HPDE6-E6E7 (cell line): ENCODE measurements at regions not wholly inside any gene's neighbourhood (a gene's known extent, or its start where the extent isn't known, plus 50 kb on each side); places are given as distances from the start of the nearest gene placed in this dataset.
A peak's percentile ranks its signal among the peaks of the same experiment; 100 is the strongest.
"Not testable (repeated sequence)": the region's sequence is repeated elsewhere in the genome, so short reads cannot be mapped to it uniquely, and the experiment has no call there.

Source experiments
- DNase-seq: peaks from one replicate; pipeline ENCODE4 v3.0.0; 2011; ENCODE audit warnings: missing footprints; ENCODE audit errors: extremely low spot score

DNA sequence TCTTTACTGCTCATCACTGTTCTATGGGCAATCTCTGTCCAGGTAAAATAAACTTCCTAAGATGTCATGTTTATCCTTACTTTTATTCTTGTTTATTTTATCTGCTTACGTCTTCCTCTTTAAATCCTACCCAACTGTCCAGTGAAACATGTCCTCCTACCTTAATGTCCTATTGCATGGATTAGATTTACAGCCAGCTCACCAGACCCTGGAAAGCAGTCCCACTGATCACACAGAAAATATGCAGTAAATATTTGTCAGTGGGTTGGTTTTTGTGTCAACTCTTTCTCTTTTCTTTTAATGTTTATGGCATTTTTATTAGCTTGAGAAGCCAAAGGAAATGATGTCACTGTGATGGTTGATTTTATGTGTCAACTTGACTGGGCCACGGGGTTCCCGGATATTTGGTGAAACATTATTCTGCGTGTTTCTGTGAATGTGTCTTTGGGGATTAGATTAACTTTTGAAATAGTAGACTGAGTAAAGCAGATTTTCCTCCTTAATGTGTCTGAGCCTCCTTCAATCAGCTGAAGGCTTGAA, 258.3 kb downstream of the SRGAP2C start:
- no peak for DNase-seq

DNA sequence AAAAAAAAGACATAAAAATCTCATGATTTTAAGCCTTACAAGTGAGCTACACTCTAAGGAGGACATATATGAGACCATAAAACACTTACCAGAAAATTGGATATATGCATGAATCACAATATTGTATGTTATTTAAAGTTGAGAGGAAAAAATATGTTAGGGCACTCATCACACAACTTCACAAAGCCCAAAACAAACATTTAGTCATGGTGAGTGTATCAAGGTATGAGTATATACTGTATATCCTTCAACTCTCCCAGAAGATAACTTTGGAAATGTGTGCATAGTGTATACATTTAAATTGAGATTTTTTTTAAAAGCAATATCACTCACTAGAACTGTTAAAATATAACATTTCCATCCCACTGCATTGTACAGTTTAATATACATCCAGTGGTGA, 259.3 kb downstream of the SRGAP2C start:
- peak; percentile 1 for DNase-seq

DNA sequence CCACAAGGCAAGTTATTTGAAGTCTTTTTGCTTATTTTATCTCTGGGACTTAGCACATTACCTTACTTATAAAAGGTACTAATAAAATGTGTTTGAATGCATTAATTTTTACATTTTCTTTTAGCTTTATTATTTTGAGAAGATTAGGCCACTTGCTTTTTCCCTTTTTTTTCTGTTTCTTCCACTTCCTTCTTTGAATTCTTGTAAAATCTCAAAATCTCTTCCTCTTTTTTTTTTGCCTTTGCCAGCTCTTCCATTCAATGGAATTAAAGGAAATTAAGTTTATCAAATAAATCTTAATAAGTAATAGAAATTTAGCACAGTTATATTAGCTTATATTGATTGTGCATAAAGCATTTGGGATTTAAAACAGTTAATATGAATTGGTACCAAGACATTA, 260.9 kb downstream of the SRGAP2C start:
- no peak for DNase-seq

DNA sequence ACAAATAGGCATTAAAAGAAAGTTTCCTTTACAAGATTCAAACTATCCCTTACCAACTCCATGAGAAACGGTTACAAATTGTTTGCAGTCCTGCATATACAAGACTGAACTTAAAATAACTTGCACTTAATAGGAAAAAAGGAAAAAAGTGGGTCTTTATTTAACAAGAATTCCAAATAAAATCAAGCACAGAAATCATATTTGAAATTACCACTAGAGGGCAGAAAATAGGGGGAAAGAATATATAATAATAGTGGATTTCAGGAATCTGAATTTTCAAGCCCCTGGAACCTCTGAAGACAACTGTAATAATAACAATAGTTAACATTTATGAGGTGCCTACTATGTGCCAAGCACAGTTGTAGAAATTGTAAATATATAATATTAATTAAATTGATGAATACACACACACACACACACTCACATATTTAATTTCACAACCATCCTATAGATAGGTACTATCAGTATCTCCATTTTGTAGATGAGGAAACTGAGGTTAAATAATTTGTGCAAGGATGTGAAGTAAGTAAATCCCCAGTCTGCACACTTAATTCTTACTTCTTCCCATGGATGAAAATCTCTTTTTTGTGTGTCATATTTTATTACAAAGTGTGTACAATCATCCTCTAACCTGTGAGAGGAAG, 262.6 kb downstream of the SRGAP2C start:
- not testable (repeated sequence) for DNase-seq

DNA sequence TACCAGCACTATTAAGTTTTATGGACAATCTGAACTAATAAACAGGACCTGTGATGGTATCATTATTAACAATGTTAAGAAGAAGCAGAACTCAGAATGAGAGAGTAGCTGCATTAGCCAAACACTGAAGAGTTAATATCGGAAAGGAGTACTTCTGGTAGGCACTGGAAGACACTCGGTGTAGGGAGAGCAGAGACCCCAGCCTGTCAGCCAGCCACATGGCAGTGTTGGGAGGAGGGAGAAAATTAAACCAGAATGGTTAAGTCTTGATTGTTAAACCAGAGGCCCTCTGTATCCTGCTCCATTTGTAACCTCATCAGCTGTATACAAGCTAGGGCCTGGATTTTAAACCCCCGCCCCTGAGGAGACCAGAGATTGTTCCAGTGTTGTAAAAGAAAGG, 263.3 kb downstream of the SRGAP2C start:
- DNase-seq: not testable (repeated sequence)

DNA sequence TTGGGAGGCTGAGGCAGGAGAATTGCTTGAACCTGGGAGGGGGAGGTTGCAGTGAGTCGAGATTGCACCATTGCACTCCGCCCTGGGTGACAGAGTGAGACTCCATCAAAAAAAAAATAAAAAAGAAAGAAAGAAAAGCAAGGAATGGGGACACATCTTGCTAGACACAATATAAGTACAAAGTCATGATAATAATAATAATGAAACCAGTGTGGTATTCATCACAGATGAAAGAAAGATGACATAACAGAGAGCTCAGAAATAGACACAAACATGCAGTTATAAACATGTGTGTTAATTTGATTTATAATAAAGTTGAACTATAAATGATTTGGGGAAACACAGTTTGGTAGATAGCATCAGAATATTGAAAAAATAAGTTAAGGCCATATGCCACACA, 264.1 kb downstream of the SRGAP2C start:
- no peak for DNase-seq

DNA sequence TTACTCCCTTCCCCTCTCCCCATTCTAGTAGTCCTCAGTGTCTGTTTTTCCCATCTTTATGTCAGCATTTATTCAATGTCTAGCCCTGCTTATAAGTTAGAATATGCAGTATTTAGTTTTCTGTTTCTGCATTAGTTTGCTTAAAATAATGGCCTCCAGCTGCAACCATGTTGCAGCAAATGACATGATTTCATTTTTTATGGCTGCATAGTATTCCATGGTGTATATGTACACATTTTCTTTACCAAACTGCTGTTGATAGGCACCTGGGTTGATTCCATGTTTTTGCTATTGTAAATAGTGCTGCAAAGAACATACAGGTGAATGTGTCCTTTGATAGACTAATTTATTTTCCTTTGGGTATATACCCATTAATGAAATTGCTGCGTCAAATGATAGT, 267.7 kb downstream of the SRGAP2C start:
- DNase-seq: no peak

DNA sequence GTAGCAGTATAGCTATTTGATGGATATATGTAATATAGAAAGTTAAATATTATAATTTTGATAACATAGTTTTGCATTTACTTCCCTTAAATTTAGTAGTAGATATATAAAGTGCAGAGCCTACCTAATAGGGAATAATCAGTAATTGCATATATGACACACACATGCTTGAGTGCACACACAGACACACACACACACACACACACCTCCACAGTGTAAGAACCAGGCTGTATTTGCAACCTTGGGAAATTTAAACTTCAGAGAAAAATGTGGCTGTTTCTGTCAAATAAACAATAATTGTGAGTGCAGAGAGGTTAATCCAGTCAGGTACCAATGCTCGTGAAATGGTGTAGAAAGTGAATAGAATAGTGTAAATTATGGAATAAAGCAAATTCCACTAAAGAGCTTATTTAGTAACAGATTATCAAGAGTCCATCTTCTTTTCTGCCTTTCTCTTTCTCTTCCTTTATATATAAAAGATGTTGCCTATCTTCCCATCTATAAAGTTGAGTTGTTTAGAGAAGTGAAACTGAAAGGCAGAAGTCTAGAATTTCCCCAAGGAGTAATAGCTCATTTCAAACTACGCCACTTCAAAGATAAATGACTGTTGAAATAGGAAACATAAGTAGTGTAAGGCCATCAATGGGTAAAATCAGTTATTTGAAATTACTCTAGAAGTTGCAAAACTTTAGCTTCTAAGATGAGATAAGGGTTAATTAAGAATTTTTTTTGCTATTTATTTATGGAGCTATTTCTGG, 273.7 kb downstream of the SRGAP2C start:
- no peak for DNase-seq

DNA sequence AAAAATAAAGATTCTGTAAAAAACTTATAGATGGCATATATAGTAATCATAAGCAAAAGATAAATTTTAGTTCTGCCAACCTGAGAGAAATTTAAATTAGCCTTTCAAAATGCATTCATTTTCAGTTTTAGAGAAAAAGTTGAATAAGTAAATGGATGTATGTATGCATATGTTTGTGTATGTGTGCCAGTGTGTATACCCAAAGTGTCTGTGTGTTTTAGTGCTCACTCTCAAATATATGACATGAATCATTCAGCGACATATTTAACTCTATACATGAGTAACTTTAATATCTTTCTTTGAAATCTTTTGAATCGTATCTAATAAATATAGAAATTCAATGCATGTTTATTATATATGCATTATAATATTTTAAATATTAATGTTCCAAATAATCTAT, 274.5 kb downstream of the SRGAP2C start:
- DNase-seq: no peak

DNA sequence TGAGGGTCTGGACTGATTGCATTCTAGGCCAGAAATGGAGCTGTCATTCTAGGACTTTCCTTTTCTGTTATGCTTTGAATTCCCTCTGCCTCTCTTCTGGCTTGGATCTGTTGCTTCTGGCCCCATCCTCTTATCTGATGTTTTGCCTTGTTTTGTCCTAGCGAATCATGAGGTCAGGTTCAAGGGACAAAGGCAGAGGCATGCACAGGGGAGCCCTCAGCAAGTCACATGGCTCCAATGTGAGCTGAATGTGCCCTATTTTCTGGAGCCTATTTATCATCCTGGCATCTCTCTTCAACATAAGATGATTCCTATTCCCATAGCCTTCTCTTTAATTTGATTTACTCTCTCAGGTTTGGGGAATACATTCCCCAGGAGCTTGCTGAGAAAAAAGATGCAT, 284.6 kb downstream of the SRGAP2C start:
- DNase-seq: not testable (repeated sequence)

DNA sequence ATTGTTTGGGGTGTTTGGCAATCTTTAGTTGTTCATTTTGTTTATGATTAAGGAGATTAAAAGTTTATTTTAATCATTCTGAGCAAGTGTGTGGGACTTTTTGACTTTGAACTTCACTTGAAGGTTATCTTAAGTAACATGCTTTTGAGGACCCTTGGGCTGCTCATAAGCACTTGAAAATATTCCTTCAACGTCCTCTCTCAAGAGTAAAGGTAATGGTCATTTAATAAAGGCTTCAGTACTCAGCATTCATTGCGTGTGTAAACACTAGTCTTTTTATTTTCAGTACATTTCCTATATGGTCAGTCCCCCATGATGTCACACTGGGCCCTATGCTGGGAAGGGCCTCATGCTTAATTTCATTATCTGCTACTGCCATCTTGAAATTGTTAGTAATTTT, 285.6 kb downstream of the SRGAP2C start:
- DNase-seq: not testable (repeated sequence)

DNA sequence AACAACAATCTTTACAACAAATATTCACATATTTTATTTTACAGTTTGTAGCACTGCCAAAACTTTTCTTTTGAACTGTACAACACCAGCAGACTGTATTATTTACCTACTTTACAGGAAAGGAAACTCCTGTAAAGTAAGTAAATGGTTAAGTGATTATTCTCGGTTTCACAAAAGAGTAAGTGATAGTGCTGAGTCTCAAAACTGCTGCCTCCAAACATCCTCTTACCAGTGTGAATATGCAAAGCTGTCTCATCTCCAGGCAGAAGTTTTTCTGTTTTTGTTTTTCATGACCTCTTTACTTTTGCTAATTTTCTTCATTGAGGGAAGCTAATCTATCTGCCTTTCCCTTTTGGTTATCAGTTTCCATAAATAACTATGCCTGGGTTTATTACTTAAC, 286.7 kb downstream of the SRGAP2C start:
- DNase-seq: no peak

DNA sequence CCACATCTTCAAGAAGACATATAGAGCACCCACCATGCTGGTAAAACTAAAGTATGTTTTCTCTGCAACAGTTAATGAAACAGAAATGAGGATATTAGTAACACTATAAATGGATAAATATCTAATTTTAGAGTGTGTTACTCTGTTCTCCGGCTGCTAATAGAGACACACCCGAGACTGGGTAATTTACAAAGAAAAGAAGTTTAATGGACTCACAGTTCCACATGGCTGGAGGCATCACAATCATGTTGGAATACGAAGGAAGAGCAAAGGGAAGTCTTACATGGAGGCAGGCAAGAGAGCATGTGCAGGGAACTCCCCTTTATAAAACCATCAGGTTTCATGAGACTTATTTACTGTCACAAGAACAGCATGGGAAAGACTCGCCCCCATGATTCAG, 287.2 kb downstream of the SRGAP2C start:
- DNase-seq: no peak

DNA sequence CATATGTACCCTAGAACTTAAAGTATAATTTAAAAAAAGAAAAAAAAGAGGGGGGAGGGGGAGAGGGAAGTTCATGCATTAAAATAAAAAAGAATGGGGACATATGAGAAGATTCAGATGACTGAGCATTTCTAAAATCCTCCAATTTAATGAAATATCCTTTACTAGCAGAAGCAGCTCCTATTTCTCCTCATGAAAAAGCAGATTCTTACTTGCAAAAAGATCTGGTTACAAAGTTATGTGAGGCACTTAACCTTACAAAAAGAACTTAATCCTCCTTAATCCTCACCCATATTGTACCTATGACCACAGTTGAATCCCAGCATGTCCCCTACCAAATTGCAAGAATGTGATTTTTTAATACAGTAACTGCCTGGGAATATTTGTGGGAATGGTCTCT, 298.5 kb downstream of the SRGAP2C start:
- no peak for DNase-seq

DNA sequence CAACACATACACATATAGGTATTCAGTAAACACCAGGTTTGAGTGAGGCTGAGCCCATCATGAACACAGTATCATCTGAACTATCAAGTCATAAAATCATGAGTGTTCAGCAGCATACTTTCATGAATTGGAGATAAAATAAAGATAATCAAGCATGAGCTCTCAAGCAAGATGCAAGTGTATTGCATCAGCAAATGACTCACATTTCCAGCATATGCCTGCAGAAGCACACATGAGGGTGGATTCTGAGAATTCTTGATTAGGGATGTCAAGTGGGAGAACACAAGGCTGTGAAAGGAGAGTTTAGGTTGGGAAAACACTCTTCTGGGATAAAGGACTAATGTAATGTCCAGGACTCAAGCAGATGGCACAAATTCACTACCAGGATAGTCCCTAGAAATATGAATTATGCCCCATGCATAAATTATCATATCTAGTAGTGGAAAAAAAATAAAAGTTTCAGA, 299.2 kb downstream of the SRGAP2C start:
- DNase-seq: peak; percentile 21

DNA sequence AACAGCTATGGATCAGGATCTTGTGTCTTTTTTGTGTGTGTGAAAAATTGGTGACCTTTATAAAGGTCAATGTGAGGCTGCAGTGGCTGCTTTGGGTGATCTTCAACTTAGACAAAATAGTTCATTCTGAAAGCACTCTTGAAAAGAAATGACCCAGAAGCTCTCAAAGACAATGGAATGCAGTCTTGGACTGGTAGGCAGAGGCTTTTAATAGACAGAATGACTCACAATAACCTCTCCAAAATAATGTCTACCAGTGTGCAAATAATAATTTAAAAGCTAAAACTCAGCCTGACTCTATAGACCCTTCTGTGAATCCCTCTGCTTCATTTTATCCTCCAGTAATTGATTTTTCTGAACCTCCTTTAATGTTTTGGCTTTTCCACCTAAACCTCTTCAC, 310.0 kb downstream of the SRGAP2C start:
- not testable (repeated sequence) for DNase-seq

DNA sequence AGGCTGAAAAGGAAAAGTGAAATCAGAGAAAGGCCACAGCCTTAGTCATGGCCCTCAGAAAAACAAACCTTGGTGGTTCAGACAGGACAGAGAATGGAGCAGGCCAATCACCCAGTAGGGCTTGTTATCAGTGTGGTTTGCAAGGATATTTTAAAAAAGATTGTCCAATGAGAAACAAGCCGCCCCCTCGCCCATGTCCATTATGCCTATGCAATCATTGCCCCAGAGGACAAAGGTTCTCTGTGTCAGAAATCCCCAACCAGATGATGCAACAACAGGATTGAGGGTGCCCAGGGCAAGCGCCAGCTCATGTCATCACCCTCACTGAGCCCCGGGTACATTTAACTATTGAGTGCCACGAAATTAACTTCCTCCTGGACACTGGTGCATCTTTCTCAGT, 326.7 kb downstream of the SRGAP2C start:
- DNase-seq: not testable (repeated sequence)

DNA sequence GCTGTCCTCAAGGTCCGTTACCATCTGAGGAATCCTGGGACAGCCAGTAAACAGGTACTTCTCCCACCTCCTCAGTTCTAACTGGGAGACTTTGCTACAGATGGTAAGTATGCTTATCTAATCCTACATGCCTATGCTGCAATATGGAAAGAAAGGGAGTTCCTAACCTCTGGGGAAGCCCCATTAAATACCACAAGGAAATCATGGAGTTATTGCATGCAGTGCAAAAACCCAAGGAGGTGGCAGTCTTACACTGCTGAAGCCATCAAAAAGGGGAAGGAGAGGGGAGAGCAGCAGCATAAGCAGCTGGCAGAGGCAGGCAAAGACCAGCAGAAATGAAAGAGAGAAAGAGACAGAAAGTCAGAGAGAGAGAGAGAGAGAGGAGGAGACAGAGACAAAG, 327.1 kb downstream of the SRGAP2C start:
- not testable (repeated sequence) for DNase-seq

DNA sequence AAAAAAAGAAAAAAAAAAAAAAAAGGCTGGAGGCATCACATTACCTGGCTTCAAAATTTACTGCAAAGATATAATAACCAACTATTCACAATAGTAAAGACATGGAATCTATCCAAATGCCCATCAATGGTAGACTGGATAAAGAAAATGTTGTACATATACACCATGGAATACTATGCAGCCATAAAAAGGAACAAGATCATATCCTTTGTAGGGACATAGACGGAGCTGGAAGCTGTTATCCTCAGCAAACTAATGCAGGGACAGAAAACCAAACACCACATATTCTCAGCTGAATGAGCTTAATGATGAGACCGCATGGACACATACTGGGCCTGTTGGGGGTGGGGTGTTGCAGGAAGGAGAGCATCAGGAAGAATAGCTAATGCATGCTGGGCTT, 330.5 kb downstream of the SRGAP2C start:
- DNase-seq: no peak

DNA sequence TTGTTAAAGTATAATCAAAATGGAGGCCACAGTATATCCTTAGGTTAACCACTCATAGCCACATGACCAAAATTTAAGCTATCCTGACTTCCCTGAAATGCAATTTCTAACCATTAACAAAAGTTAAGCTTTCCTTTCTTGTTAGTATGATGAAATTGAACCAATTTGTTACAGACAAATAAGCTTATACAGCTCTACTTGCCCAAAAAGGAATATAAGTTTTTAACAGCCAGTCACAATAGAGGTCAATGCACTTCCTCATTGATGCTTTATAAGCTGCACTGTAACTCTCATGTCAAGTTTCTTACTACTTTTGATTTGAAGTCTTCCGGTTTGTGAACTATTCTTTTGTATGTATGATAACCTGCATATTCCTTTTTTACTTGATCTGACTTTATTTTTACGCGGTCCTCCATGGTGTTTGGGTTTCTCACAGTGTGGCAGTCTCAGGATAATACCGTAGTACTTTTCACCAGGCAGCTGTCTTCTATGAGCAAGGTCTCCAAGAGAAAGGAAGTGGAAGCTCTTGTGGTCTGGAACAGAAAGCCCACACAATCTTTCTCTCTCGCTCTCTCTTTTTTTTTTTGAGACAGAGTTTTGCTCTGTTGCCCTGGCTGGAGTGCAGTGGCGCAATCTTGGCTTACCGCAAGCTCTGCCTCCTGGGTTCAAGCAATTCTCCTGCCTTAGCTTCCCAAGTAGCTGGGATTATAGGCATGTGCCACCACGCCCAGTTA, 331.6 kb downstream of the SRGAP2C start:
- DNase-seq: no peak

DNA sequence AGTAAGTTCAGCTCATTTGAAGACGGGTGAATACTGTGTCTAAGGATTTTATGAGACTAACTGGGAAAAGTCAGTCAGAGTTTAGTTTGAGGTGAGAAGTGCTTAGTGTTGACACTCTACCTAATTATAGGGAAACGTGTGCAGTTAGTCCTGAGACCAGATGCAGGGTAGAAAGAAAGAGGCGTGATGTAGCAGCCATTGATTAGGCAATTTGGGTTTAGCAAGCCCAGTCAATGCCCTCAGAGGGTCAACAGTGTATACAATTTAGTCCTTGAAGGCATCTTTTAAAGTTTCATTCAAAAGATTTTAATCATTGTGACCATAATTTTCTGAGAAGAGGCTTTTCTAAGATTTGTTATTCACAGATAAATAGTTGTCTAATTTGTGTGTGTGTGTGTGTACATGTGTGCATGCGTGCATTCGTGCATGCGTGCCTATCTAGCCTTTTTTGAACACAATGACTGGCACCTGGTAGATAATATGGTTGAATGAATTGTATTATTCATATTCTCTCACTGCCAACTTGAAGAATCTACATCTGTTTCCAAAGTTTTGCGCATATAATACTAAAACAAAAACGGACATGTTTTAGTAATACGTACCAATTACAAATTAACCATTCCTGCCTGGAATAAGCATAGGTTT, 332.9 kb downstream of the SRGAP2C start:
- no peak for DNase-seq

DNA sequence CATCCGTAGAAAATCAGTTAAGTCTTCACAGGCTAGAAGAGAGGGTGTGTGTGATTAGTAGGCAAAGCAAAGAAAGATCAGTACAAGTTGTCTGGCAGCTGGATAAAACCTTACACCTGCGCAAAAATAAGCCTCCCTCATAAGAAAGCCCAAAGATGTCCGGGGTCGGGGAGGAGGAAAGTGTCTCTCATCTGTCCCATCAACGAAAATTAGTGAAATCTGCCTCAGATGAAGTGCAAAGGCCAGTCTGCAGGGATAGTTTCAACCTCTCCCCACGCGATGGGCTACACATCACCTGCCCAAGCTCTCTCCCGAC, 333.9 kb downstream of the SRGAP2C start:
- no peak for DNase-seq
